ENCODE measurements at regions not wholly inside any gene's neighbourhood (a gene's known extent, or its start where the extent isn't known, plus 50 kb on each side); places are given as distances from the start of the nearest gene placed in this dataset.

GRCh38 chr6:97437087-97437486, 154.1 kb upstream of the MMS22L start:
- Mint-ChIP-seq H3K9me3 (peaks cover 0 to 2% (median 0%) of the 10 kb centered on the region in 3 donors), H3K36me3 (peaks cover 2% of the 10 kb centered on the region), H3K4me3 (no peak overlapping the region), H3K27ac (no peak overlapping the region), H3K4me1 (peaks cover 0 to 3% (median 0%) of the 10 kb centered on the region in 3 donors), H3K27me3 (no peaks in the 10 kb centered on the region)

- Mint-ChIP-seq H3K9me3 (peaks cover 0 to 2% (median 0%) of the 10 kb centered on the region in 3 donors), H3K4me1 (peaks cover 0 to 3% (median 0%) of the 10 kb centered on the region in 3 donors), H3K27ac (no peak overlapping the region), H3K36me3 (peaks cover 2% of the 10 kb centered on the region), H3K4me3 (no peak overlapping the region), H3K27me3 (no peaks in the 10 kb centered on the region)
These were observed 155.1 kb upstream of the MMS22L start for GRCh38 chr6:97438011-97438671.

GRCh38 chr6:97440590-97441176, 157.7 kb upstream of the MMS22L start:
- Mint-ChIP-seq H3K4me3 (no peak overlapping the region), H3K27me3 (no peaks in the 10 kb centered on the region)

GRCh38 chr6:97443408-97444080, 160.5 kb upstream of the MMS22L start:
- H3K4me1 Mint-ChIP-seq = peaks cover 0 to 3% (median 0%) of the 10 kb centered on the region in 3 donors
- no peaks in the 10 kb centered on the region for H3K27me3 Mint-ChIP-seq
- no peak overlapping the region for H3K27ac Mint-ChIP-seq
- H3K36me3 Mint-ChIP-seq = no peaks in the 10 kb centered on the region
- no peak overlapping the region for H3K4me3 Mint-ChIP-seq
- no peaks in the 10 kb centered on the region for H3K9me3 Mint-ChIP-seq

More at GRCh38 chr6:97440590-97441176, 157.7 kb upstream of the MMS22L start:
- Mint-ChIP-seq H3K27ac (no peak overlapping the region), H3K36me3 (peaks cover 2% of the 10 kb centered on the region), H3K9me3 (no peaks in the 10 kb centered on the region), H3K4me1 (peaks cover 0 to 3% (median 0%) of the 10 kb centered on the region in 3 donors)

- H3K4me3 Mint-ChIP-seq = no peak overlapping the region
- H3K36me3 Mint-ChIP-seq = no peaks in the 10 kb centered on the region
- H3K27me3 Mint-ChIP-seq = no peaks in the 10 kb centered on the region
- peaks cover 0 to 3% (median 0%) of the 10 kb centered on the region in 3 donors for H3K4me1 Mint-ChIP-seq
- no peak overlapping the region for H3K27ac Mint-ChIP-seq
- H3K9me3 Mint-ChIP-seq = no peaks in the 10 kb centered on the region
These were observed 162.4 kb upstream of the MMS22L start for GRCh38 chr6:97445407-97445806.

GRCh38 chr6:97449444-97449966, 166.5 kb upstream of the MMS22L start:
- Mint-ChIP-seq H3K36me3 (no peaks in the 10 kb centered on the region), H3K4me1 (no peaks in the 10 kb centered on the region), H3K27ac (no peak overlapping the region), H3K27me3 (no peaks in the 10 kb centered on the region), H3K4me3 (no peak overlapping the region), H3K9me3 (no peaks in the 10 kb centered on the region)

- H3K27ac Mint-ChIP-seq = no peak overlapping the region
- H3K27me3 Mint-ChIP-seq = no peaks in the 10 kb centered on the region
- H3K4me1 Mint-ChIP-seq = no peaks in the 10 kb centered on the region
- no peak overlapping the region for H3K4me3 Mint-ChIP-seq
- H3K36me3 Mint-ChIP-seq = no peaks in the 10 kb centered on the region
- peaks cover 0 to 2% (median 0%) of the 10 kb centered on the region in 3 donors for H3K9me3 Mint-ChIP-seq
These were observed 167.1 kb upstream of the MMS22L start for GRCh38 chr6:97450087-97450486.

- no peak overlapping the region for H3K4me3 Mint-ChIP-seq
- no peaks in the 10 kb centered on the region for H3K36me3 Mint-ChIP-seq
These were observed 173.1 kb upstream of the MMS22L start for GRCh38 chr6:97456070-97456469.

GRCh38 chr6:97459535-97459934, 176.5 kb upstream of the MMS22L start:
- Mint-ChIP-seq H3K4me1 (no peaks in the 10 kb centered on the region), H3K9me3 (peaks cover 0 to 2% (median 0%) of the 10 kb centered on the region in 3 donors), H3K4me3 (no peak overlapping the region), H3K27ac (no peak overlapping the region), H3K27me3 (peaks cover 1% of the 10 kb centered on the region), H3K36me3 (no peaks in the 10 kb centered on the region)

More at GRCh38 chr6:97456070-97456469, 173.1 kb upstream of the MMS22L start:
- Mint-ChIP-seq H3K9me3 (peaks cover 0 to 2% (median 0%) of the 10 kb centered on the region in 3 donors), H3K27ac (no peak overlapping the region), H3K4me1 (no peaks in the 10 kb centered on the region), H3K27me3 (peaks cover 1% of the 10 kb centered on the region)

- no peaks in the 10 kb centered on the region for H3K36me3 Mint-ChIP-seq
- no peaks in the 10 kb centered on the region for H3K9me3 Mint-ChIP-seq
- no peak overlapping the region for H3K4me3 Mint-ChIP-seq
- H3K27me3 Mint-ChIP-seq = peaks cover 1% of the 10 kb centered on the region
- no peak overlapping the region for H3K27ac Mint-ChIP-seq
- no peaks in the 10 kb centered on the region for H3K4me1 Mint-ChIP-seq
These were observed 177.0 kb upstream of the MMS22L start for GRCh38 chr6:97459986-97460385.

GRCh38 chr6:97460394-97461080, 177.5 kb upstream of the MMS22L start:
- Mint-ChIP-seq H3K4me3 (no peak overlapping the region), H3K27me3 (peaks cover 1% of the 10 kb centered on the region), H3K27ac (no peak overlapping the region), H3K9me3 (no peaks in the 10 kb centered on the region), H3K36me3 (no peaks in the 10 kb centered on the region), H3K4me1 (no peaks in the 10 kb centered on the region)

GRCh38 chr6:97461218-97461617, 178.2 kb upstream of the MMS22L start:
- Mint-ChIP-seq H3K36me3 (no peaks in the 10 kb centered on the region), H3K27ac (no peak overlapping the region), H3K4me1 (no peaks in the 10 kb centered on the region), H3K27me3 (peaks cover 1% of the 10 kb centered on the region), H3K9me3 (no peaks in the 10 kb centered on the region), H3K4me3 (no peak overlapping the region)

- Mint-ChIP-seq H3K27me3 (peaks cover 1% of the 10 kb centered on the region), H3K36me3 (no peaks in the 10 kb centered on the region), H3K4me3 (no peak overlapping the region), H3K4me1 (no peaks in the 10 kb centered on the region), H3K27ac (no peak overlapping the region), H3K9me3 (no peaks in the 10 kb centered on the region)
These were observed 179.0 kb upstream of the MMS22L start for GRCh38 chr6:97462031-97462430.

- Mint-ChIP-seq H3K27me3 (peaks cover 1% of the 10 kb centered on the region), H3K36me3 (no peaks in the 10 kb centered on the region), H3K9me3 (no peaks in the 10 kb centered on the region), H3K27ac (no peak overlapping the region), H3K4me3 (no peak overlapping the region), H3K4me1 (no peaks in the 10 kb centered on the region)
These were observed 180.1 kb upstream of the MMS22L start for GRCh38 chr6:97462938-97463598.
